ENCODE measurements at regions not wholly inside any gene's neighbourhood (a gene's known extent, or its start where the extent isn't known, plus 50 kb on each side); places are given as distances from the start of the nearest gene placed in this dataset.
"Not testable (repeated sequence)": the region's sequence is repeated elsewhere in the genome, so short reads cannot be mapped to it uniquely, and the experiment has no call there.

DNA sequence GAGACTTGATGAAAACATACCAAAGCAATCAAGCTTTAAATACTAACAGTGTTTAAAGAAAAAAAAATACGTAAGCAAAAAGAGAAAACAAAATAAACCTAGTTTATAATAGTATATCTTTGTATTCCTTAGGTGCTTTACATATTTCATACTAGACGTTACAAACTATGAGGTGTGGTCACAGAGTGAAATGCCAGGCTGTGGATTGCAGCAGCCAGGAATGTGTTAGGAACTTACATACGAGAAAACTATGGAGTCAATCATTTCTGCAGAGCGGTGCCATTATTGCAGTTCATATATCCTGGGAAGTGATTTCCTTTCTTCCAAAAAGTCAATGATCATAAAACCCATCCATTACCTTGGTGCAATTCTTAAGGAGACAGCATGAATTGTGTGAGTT lies 443.6 kb upstream of the GRAMD2B start:
- Mint-ChIP-seq H3K27ac (ENCODE audit: low read depth) (no peak overlapping the region), H3K9me3 (peaks cover 7% of the 10 kb centered on the region), H3K4me3 (no peak overlapping the region), H3K36me3 (ENCODE audit: insufficient read depth) (peaks cover 1% of the 10 kb centered on the region), H3K27me3 (no peaks in the 10 kb centered on the region), H3K4me1 (no peaks in the 10 kb centered on the region)
- no peak for ATAC-seq (replicated peaks; ENCODE audit: extremely low read depth, poor library complexity, severe bottlenecking)
- no peak for DNase-seq (ENCODE audit: low spot score in 2 of 2)

DNA sequence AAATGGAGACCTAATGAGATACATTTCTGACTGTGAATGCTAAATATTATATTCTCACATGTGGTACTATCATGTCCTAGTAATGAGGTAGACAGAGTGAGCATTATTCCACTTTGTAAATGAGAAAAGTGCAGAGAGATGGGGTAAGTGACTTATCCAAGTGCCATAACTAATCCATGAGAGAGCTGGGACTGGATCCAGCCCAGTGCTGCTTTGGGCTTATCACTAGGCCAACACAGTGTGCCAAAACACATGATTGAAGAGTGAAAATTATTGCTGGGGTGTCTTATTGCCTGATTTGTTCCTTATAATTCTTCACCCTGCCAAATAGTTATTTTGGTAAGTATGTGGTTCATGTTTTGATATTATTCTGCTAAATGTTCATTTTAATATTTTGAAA lies 442.2 kb upstream of the GRAMD2B start:
- Mint-ChIP-seq H3K27ac (ENCODE audit: low read depth) (no peak overlapping the region), H3K4me1 (no peaks in the 10 kb centered on the region), H3K4me3 (no peak overlapping the region), H3K27me3 (no peaks in the 10 kb centered on the region), H3K36me3 (ENCODE audit: insufficient read depth) (no peaks in the 10 kb centered on the region), H3K9me3 (peaks cover 7% of the 10 kb centered on the region)
- DNase-seq (ENCODE audit: low spot score in 2 of 2) = no peak
- no peak for ATAC-seq (replicated peaks; ENCODE audit: extremely low read depth, poor library complexity, severe bottlenecking)

DNA sequence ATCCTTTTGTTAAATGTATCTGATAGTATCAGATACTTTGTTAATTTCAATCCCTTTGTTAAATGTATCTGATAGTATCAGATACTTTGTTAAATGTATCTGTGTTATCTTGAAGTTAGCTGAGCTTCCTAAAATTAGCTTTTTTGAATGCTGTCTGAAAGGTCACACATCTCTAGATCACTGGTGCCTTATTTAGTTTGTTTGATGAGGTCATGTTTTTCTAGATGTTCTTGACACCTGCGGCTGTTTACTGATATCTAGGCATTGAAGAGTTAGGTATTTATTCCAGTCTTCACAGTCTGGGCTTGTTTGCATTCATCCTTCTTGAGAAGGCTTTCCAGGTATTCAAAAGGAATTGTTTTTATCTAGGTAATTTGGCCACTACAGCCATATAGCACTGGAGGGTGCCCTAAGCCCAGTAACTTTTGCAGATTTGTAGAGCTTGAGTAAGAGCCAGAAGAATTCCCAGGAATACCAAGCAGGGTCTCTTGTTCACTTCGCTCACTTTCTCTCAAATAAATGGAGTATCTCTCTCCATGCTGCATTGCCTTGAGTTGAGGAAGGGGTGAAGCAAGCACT lies 435.4 kb upstream of the GRAMD2B start:
- Mint-ChIP-seq H3K27me3 (no peaks in the 10 kb centered on the region), H3K27ac (ENCODE audit: low read depth) (no peak overlapping the region), H3K4me3 (no peak overlapping the region), H3K4me1 (no peaks in the 10 kb centered on the region), H3K9me3 (peaks cover 4% of the 10 kb centered on the region), H3K36me3 (ENCODE audit: insufficient read depth) (peaks cover 2% of the 10 kb centered on the region)
- ATAC-seq (replicated peaks; ENCODE audit: extremely low read depth, poor library complexity, severe bottlenecking) (no peak), DNase-seq (ENCODE audit: low spot score in 2 of 2) (no peak)

DNA sequence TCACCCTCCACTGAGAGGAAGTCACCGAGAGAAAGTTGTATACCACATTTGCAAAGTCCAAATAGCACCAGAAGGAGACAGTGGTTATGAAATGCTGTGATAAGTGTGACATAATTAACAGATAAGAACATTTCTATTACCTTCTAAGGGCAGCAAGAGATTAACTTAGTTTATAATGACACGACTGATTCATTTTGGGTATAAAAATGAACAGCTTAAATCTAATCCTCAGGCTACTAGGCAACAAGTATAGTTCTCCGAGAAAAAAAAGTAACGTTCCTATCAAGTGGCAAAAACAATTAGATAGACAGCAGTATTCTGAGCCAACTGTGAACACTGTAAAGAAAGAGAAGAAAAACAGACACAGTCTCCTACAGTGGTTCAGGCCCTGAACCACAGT lies 431.2 kb upstream of the GRAMD2B start:
- Mint-ChIP-seq H3K9me3 (peaks cover 6% of the 10 kb centered on the region), H3K27ac (ENCODE audit: low read depth) (no peak overlapping the region), H3K36me3 (ENCODE audit: insufficient read depth) (peaks cover 2% of the 10 kb centered on the region), H3K27me3 (no peaks in the 10 kb centered on the region), H3K4me3 (no peak overlapping the region), H3K4me1 (no peaks in the 10 kb centered on the region)
- no peak for DNase-seq (ENCODE audit: low spot score in 2 of 2)
- no peak for ATAC-seq (replicated peaks; ENCODE audit: extremely low read depth, poor library complexity, severe bottlenecking)

DNA sequence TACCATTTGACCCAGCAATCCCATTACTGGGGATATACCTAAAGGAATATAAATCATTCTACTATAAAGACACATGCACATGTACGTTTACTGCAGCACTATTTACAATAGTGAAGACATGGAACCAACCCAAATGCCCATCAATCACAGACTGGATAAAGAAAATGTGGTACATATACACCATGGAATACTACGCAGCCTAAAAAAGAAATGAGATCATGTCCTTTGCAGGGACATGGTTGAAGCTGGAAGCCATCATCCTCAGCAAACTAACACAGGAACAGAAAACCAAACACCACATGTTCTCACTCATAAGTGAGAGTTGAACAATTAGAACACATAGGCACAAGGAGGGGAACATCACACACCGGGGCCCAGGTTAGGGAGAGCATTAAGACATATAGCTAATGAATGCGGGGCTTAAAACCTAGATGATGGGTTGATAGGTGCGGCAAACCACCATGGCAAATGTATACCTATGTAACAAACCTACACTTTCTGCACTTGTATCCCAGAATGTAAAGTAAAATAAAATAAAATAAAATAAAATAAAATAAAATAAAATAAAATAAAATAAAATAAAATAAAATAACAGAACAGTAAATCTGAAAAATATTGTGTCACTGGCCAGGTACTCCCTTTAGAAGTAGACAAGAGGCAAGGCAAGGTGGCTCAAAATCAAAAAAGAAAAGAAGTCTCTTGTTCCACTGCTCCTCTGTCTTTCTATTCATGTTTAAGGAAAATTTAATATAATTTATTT lies 423.8 kb upstream of the GRAMD2B start:
- not testable (repeated sequence) for H3K36me3 Mint-ChIP-seq (ENCODE audit: insufficient read depth); ATAC-seq (replicated peaks; ENCODE audit: extremely low read depth, poor library complexity, severe bottlenecking); H3K27ac Mint-ChIP-seq (ENCODE audit: low read depth); DNase-seq (ENCODE audit: low spot score in 2 of 2); H3K9me3 Mint-ChIP-seq; H3K4me1 Mint-ChIP-seq; H3K27me3 Mint-ChIP-seq; H3K4me3 Mint-ChIP-seq

DNA sequence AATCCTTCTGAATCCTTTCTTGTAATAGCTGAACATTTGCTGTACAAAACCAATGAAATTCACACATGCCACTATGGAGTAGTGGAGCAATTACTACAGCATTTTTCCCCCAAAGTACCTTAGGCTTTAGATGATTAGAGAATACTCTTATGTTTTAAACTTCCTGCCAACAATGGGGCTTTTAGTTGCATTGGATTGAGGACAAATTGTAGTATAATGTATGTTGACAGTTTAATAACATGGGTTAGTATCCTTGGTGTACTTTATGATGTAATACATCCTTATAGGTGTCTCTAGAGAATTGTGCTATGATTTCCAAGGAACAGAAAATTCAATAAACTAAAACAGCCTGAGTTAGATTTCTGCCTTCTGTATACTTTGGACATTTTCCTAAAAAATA lies 422.7 kb upstream of the GRAMD2B start:
- H3K4me1 Mint-ChIP-seq = no peaks in the 10 kb centered on the region
- no peaks in the 10 kb centered on the region for H3K27me3 Mint-ChIP-seq

DNA sequence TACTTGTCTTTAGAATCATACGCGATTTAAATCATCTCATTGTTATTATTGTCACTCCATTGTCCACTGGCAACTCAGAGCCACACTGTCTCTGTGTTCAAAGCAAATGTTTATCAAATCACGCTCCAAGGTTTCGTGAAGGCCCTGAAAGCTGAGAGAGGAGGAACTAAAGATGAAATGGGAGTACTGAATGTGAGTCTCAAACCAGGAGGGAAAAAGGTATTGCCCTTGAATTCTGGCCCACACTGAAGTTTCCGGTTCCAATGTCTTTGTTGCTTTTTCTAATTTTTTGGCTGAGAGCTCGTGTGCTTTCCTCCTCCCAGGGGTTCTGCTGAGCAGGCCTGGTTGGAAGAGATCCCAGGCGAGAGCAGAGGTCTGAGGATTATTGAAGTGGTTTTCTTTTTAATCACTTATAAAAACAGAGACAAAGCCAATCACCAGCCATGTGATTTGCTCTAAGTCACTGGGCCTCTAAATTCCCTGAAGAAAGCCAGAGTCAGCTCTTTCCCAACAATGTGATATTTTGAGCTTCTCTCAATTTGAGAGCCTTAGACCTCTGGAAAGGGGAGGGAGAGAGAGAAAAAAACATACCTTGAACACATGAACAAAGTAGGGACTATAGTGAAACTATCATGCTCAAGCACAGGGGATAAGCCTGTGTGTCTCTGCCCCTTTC lies 420.8 kb upstream of the GRAMD2B start:
- Mint-ChIP-seq H3K9me3 (no peaks in the 10 kb centered on the region), H3K27me3 (no peaks in the 10 kb centered on the region), H3K36me3 (ENCODE audit: insufficient read depth) (no peaks in the 10 kb centered on the region), H3K4me3 (no peak overlapping the region), H3K27ac (ENCODE audit: low read depth) (no peak overlapping the region), H3K4me1 (no peaks in the 10 kb centered on the region)
- ATAC-seq (replicated peaks; ENCODE audit: extremely low read depth, poor library complexity, severe bottlenecking) (no peak), DNase-seq (ENCODE audit: low spot score in 2 of 2) (no peak)

More for the DNA sequence above, 422.7 kb upstream of the GRAMD2B start:
- no peaks in the 10 kb centered on the region for H3K36me3 Mint-ChIP-seq (ENCODE audit: insufficient read depth)
- no peak overlapping the region for H3K4me3 Mint-ChIP-seq
- H3K9me3 Mint-ChIP-seq = peaks cover 2% of the 10 kb centered on the region
- DNase-seq (ENCODE audit: low spot score in 2 of 2) = no peak
- ATAC-seq (replicated peaks; ENCODE audit: extremely low read depth, poor library complexity, severe bottlenecking) = no peak
- no peak overlapping the region for H3K27ac Mint-ChIP-seq (ENCODE audit: low read depth)

DNA sequence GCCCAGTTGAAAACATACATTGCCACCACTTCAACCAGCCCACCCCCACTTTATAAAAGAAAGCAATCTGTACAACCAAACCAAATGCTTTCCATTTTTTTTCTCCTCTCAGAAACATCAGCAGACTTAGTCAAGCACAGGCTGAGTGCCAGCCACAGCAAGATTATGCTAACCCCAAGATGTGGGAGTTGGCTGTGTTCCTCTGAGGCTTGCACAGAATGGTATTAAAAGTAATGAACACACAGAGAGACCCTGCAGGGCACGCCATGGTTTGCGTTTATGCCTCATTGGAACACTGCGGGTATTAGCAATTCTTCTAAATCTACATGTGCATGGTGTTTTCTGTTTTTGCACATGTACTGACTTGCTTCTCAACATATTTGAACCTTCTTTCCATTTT lies 419.9 kb upstream of the GRAMD2B start:
- DNase-seq (ENCODE audit: low spot score in 2 of 2) = no peak

DNA sequence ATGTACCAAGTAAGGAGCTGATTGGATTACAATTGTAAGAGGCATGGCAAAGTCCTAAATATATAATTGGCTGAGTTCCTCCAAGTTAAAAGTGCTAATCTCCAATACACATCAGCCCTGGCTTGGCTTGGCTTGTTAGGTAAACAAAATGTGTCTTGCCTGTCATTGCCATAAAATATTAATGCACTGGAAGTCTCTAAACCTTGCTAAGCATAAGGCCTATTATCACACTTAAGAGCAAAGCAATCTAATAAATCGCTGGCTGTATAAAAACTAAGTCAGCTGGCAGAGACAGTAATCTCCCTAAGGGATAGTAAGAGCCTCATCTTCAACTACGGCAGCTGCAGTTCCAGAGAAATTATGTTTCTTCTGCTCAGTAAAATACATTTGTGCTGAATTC lies 418.6 kb upstream of the GRAMD2B start:
- ATAC-seq (replicated peaks; ENCODE audit: extremely low read depth, poor library complexity, severe bottlenecking) = no peak
- no peak for DNase-seq (ENCODE audit: low spot score in 2 of 2)
- peaks cover 15% of the 10 kb centered on the region for H3K9me3 Mint-ChIP-seq
- no peaks in the 10 kb centered on the region for H3K36me3 Mint-ChIP-seq (ENCODE audit: insufficient read depth)
- H3K27me3 Mint-ChIP-seq = no peaks in the 10 kb centered on the region
- H3K27ac Mint-ChIP-seq (ENCODE audit: low read depth) = no peak overlapping the region
- no peak overlapping the region for H3K4me3 Mint-ChIP-seq
- no peaks in the 10 kb centered on the region for H3K4me1 Mint-ChIP-seq

More for the DNA sequence above, 419.9 kb upstream of the GRAMD2B start:
- Mint-ChIP-seq H3K27ac (ENCODE audit: low read depth) (no peak overlapping the region), H3K36me3 (ENCODE audit: insufficient read depth) (no peaks in the 10 kb centered on the region), H3K27me3 (no peaks in the 10 kb centered on the region), H3K4me1 (no peaks in the 10 kb centered on the region), H3K9me3 (peaks cover 9% of the 10 kb centered on the region), H3K4me3 (no peak overlapping the region)
- no peak for ATAC-seq (replicated peaks; ENCODE audit: extremely low read depth, poor library complexity, severe bottlenecking)

DNA sequence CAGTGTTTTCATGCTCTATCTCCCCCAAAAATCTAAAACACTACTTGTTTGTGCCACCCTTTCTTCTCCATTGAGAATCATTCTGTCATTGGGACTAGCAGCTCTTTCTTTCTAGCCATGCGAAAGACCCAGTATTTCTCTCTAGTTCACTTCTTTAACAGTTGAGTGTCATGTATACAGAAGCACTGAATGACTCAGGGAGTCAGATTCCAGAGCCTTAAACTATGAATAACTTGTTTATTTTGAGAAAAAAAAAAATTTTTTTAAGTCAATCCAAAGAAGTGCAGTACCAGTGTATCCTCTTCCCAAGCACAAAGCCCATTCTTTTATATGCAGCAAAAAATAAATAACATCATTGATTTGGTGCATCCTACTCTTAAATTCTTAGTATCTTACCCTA lies 415.4 kb upstream of the GRAMD2B start:
- Mint-ChIP-seq H3K27ac (ENCODE audit: low read depth) (no peak overlapping the region), H3K36me3 (ENCODE audit: insufficient read depth) (no peaks in the 10 kb centered on the region), H3K4me1 (no peaks in the 10 kb centered on the region), H3K27me3 (no peaks in the 10 kb centered on the region), H3K9me3 (peaks cover 21% of the 10 kb centered on the region), H3K4me3 (no peak overlapping the region)
- DNase-seq (ENCODE audit: low spot score in 2 of 2) = no peak
- ATAC-seq (replicated peaks; ENCODE audit: extremely low read depth, poor library complexity, severe bottlenecking) = no peak

DNA sequence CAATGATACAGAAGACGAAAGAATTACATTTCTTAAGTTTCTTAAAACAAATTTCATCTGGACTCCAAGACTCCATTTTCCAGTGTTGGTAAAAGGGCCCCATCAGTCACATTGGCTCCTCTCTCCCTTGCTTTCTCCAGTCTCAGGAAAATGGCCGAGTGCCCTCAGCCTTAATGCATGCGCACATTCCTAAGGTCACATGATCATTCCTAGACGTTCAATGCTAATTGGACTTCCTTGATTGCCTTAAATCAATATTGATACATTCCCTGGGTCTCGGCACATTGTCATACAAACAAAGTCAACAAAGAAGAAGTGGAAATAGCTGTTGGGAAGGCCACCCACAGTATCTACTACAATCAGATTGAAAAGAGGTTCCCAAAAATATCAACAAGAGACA lies 413.6 kb upstream of the GRAMD2B start:
- ATAC-seq (replicated peaks; ENCODE audit: extremely low read depth, poor library complexity, severe bottlenecking) (no peak), DNase-seq (ENCODE audit: low spot score in 2 of 2) (no peak)
- no peak overlapping the region for H3K27ac Mint-ChIP-seq (ENCODE audit: low read depth)
- H3K27me3 Mint-ChIP-seq = no peaks in the 10 kb centered on the region
- no peaks in the 10 kb centered on the region for H3K4me1 Mint-ChIP-seq
- no peaks in the 10 kb centered on the region for H3K36me3 Mint-ChIP-seq (ENCODE audit: insufficient read depth)
- H3K9me3 Mint-ChIP-seq = peaks cover 28% of the 10 kb centered on the region
- no peak overlapping the region for H3K4me3 Mint-ChIP-seq

DNA sequence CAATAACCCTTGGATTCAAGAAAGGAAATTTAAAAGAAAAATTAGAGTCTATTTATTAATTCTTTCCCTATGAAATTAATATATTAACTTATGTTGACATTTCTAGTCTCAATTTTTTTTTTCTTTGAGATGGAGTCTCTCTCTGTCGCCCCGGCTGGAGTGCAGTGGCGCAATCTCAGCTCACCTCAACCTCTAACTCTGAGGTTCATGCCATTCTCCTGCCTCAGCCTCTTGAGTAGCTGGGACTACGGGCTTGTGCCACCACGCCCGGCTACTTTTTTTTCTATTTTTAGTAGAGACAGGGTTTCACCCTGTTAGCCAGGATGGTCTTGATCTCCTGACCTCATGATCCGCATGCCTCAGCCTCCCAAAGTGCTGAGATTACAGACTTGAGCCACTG lies 411.7 kb upstream of the GRAMD2B start:
- not testable (repeated sequence) for H3K27me3 Mint-ChIP-seq; H3K4me1 Mint-ChIP-seq; H3K4me3 Mint-ChIP-seq; DNase-seq (ENCODE audit: low spot score in 2 of 2); ATAC-seq (replicated peaks; ENCODE audit: extremely low read depth, poor library complexity, severe bottlenecking); H3K36me3 Mint-ChIP-seq (ENCODE audit: insufficient read depth); H3K27ac Mint-ChIP-seq (ENCODE audit: low read depth)
- H3K9me3 Mint-ChIP-seq = peaks cover 34% of the 10 kb centered on the region

DNA sequence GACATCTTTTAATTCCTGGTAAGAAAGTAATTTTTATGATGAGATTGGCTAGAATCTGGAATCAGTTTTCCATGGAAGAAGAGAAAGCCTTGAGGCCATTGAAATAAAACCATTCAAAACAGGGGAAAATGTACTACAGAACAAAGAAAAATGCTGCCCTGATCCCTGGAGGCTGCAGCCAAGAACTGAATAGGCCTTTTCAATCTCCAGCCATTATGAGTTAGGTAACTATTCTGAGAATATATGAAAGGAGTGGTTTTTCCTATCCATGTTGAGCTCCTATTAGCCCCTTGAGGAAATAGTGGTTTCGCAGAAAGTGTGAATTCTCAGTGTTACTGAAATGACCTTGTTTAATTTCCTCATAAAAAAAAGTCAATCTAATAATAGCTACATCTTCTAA lies 408.5 kb upstream of the GRAMD2B start:
- Mint-ChIP-seq H3K4me3 (no peak overlapping the region), H3K27ac (ENCODE audit: low read depth) (no peak overlapping the region), H3K9me3 (peaks cover 18% of the 10 kb centered on the region), H3K27me3 (no peaks in the 10 kb centered on the region), H3K4me1 (no peaks in the 10 kb centered on the region), H3K36me3 (ENCODE audit: insufficient read depth) (no peaks in the 10 kb centered on the region)
- DNase-seq (ENCODE audit: low spot score in 2 of 2) (no peak), ATAC-seq (replicated peaks; ENCODE audit: extremely low read depth, poor library complexity, severe bottlenecking) (no peak)
